HG03469 (cell line): ENCODE measurements at regions not wholly inside any gene's neighbourhood (a gene's known extent, or its start where the extent isn't known, plus 50 kb on each side); places are given as distances from the start of the nearest gene placed in this dataset.

Experiments used
- ATAC-seq: cut with Tn5 transposase; IDR thresholded peaks from one replicate; pipeline ENCODE4 v1.9.1; 2021; ENCODE audit warnings: mild to moderate bottlenecking, moderate library complexity, moderate number of reproducible peaks; ENCODE audit not compliant: unreplicated experiment

- ATAC-seq = no peak
These were observed 1234.4 kb downstream of the EPHA7 start for GRCh38 chr6:92184933-92185332.

- ATAC-seq = no peak
These were observed 1238.0 kb downstream of the EPHA7 start for GRCh38 chr6:92181347-92181746.

DNA sequence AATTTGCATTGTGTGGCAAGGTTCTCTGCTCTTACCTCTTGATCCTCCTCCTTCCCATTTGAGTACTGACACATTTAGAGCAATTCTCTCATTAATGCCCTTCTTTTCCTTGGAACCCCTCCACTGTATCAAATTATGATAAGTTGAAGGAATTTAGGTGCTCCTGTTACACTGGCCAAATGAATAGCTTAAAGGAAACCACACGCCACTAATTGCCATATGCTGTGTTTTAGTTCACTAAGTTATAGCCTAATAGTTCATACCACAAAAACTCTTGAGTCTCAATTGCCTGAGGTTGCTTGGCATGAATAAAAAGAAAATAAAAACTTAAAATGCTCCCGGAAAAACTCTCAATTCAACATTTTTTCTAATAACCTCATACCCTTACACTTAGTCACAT, 1239.3 kb downstream of the EPHA7 start:
- ATAC-seq = no peak

GRCh38 chr6:92176666-92177065, 1242.7 kb downstream of the EPHA7 start:
- no peak for ATAC-seq

DNA sequence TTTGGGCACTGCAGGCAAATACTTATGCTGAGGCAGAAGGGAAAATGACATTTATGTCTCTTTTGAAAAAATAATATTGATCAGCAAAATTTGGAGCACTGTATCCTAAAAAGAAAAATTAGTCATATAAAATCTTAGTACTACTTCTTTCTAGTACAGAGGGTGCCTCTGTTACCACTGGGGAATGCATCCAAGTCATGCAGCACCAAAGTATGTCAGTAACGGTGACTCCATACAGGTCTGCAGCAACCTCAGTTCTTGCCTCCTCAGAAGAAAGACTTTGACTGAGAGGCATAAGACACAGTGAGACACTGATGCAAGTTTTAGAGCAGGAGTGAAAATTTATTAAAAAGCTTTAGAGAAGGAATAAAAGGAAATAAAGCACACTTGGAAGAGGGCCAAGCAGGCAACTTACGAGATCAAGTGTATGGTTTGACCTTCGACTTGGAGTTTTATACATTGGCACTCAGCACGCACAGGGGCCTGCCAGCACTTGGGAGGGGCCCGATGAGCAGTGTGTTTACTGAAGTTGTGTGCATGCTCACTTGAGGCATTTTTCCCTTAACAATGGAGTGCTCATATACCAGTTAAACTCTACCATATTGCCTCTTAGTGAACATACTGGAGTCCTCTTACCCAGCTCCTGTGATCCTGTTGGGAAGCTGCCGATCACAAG, 1244.8 kb downstream of the EPHA7 start:
- ATAC-seq = no peak

DNA sequence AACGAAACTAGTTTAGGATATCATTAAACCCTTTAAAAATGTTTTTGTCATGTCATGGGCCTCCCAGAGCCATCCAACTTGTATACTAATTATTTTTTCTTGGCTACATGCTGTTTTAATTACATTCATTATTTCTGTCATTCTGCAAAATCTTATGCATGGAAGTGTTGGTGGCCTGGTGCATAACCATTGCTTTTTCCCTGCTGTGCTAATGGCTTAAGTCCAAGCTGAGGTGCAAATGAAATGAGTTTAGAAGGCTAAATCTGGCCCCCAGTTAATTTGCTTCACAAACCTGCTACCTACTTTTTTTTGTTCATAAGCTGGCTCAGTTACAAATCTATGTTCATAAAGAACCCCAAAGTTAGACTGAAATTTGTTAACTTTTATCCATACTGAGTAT, 1249.9 kb downstream of the EPHA7 start:
- no peak for ATAC-seq

DNA sequence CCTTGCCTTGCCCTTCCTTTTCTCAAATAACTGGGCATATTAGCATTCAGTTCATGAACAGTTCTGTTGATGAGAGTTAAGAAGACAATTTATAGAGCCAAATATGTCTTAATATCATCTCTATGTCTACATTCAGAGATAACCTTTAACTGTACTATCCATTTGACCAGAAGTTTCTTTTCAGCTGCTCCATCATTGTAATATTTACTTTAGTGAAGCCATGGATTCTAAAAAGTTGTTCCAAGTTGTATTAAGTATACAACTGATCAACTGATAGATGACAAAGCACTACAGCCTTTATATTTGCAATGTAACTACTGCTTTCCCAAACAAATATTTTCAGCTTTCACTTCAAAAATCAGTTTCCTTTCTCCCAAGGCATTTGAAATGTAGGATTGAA, 1252.7 kb downstream of the EPHA7 start:
- no peak for ATAC-seq

- no peak for ATAC-seq
These were observed 1257.4 kb downstream of the EPHA7 start for GRCh38 chr6:92161953-92162352.

DNA sequence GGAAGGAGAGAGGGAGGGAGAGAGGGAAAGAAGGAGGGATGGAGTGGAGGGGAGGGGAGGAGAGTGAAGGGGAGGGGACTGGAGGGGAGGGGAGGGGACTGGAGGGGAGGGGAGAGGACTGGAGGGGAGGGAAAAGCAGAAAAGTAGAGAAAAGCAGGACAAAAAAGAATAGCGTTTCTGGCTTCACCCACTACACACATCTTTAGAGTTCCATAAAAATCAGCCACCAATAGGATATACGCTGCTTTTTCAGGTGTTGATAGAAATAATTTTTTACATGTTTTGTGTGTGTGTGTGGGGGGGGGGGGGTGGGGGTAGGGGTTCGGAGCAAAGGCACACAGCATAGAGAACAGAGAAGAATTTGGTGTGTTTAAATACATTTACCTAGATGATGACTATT, 1259.1 kb downstream of the EPHA7 start:
- no peak for ATAC-seq

DNA sequence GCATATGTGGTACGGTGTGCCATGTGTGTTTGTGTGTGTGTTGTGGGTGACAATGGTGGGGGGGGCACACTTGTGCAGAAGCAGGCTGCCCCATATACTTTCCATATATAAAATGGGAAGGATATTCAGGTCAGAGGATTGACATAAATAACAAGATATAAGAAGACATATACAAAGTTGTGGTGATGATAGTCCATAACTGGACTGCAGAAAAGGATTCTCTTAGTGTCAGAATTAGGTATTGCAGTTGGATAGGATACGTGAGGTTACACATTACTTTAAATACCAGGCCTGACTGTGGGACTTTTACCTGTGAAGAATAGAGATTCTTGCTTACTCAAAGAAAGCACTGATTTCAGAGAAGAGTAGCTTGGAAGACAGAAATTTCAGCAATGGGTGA, 1260.3 kb downstream of the EPHA7 start:
- no peak for ATAC-seq

GRCh38 chr6:92150553-92150952, 1268.8 kb downstream of the EPHA7 start:
- no peak for ATAC-seq

DNA sequence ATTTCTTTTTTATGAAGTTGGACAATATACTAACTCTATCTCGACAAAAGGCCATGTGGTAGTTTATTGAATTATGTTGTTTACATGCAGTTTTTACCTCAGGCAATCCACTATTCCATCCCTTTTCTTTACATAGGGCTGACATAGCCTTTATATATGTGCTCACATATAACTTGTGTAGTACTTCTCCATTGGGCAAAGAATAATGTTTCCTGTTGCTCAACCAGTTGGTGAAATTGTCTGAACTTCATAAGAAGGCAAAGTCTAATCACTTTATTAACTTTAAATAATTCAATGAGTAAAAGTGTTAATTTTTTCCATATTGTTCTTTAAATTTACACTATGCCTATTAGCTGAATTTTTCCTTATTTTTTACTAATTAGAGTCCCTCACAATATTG, 1272.1 kb downstream of the EPHA7 start:
- ATAC-seq = no peak

DNA sequence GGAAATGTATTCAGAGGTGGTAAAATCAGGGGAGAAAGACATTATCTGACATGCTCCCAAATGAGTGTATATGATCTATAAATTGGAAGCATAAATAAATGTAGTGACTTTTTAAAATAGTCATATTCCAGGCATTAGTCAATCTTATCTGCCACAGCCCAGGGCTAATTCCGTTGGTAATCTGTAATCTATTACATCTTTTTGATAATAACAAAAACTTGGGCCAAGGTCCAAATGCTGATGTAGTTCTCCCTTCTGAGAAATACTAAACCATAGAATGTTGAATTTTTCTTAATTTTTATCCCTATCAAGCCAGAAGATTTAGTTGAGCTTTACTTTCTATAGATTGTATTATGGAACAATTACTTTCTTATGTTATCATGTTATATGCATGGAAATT, 1279.8 kb downstream of the EPHA7 start:
- no peak for ATAC-seq

DNA sequence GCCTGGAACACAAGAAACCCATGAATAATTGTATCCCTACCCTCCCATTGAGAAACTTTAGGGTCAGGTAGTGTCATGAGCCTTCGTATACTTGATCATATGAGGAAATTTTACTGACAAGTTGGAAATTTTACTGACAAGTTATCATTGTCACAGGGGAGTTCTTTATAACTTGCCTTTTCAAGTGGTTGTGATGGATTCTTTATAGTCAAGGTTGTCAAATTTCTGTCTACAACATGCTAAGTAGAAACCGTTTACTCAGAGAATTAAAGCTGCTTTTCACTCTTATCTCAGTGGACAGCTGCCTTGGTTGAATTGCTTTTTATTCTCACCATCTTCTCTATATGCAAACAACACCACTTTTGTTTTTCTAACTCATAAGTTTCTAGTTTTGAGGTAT, 1286.4 kb downstream of the EPHA7 start:
- ATAC-seq = no peak

- no peak for ATAC-seq
These were observed 1286.9 kb downstream of the EPHA7 start for GRCh38 chr6:92132457-92132856.

DNA sequence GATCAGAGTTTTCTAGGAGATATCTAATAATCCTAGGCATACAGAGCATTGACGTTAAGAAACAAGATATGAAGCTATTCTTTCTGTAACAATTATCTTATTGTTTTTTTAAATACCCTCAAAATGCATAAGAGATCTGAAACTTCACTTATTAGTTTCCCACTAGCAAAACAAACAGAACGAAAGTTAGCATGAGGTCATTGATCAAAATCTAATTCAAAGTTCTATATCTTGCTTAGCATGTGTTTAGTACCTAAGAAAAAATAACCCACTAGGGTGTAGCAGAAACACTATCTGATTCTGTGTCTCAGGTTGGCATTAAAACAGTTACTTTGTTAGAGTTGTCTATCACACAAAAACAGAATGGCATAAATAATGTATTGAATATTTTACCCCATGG, 1288.4 kb downstream of the EPHA7 start:
- ATAC-seq = no peak

GRCh38 chr6:92126983-92127382, 1292.4 kb downstream of the EPHA7 start:
- no peak for ATAC-seq

DNA sequence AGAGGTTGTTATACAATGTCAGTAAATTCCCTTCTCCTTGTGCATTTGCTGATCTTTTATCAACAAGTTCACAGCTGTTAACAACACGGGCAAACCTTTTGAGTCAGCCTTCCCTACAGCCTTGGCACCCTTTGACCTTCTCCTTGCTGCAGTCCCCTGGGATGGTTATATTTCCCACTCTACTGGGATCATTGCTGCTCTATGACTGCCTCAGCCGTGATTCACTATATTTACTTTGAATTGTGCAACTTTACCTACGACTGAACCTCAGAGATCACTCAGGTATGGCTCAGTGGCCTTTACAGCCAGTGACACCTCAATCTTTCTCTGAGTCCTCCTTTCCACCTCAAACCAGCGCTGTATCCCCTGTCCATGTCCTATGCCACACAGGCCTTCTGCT, 1293.3 kb downstream of the EPHA7 start:
- ATAC-seq = no peak

- no peak for ATAC-seq
These were observed 1293.7 kb downstream of the EPHA7 start for GRCh38 chr6:92125681-92126080.

DNA sequence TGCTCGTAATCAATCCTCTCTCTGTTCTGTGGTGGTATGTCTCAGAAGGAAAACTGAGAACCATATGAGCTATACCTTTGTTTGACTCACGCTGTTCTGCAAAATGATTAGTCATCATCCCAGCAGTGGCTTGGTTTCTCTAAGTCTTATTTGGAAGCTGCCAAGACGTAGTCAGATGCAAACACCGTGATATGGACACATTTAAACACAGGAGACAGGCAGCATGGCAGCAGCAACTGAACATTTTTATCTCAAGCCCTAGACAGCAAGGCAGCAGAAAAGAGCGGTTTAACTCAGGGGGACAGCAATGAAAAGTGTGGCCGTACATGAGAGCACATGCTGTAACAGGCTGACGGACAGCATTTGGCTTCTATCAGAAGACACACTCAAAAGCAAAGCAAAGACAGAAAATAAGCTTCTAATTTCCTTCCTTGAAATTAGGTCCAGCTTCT, 1295.1 kb downstream of the EPHA7 start:
- ATAC-seq = no peak

DNA sequence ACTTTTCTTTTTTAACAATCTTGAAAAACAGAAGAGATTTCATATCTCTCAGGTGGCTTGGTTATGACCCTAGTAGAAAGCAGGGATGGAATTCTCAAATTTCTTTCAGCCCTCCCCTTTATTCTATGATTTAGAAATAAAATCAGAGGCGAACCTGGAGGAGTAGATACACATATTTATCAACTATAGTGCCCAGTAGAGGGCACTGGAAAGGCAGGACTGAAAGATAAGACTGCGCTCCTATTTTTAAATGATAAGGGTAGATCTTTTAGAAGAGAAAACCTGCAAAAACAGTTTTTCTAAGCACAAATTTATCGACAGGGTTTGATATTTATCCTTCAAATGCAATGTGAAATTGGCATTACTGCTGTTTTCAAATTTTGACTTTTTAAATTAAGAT, 1296.6 kb downstream of the EPHA7 start:
- ATAC-seq = no peak

DNA sequence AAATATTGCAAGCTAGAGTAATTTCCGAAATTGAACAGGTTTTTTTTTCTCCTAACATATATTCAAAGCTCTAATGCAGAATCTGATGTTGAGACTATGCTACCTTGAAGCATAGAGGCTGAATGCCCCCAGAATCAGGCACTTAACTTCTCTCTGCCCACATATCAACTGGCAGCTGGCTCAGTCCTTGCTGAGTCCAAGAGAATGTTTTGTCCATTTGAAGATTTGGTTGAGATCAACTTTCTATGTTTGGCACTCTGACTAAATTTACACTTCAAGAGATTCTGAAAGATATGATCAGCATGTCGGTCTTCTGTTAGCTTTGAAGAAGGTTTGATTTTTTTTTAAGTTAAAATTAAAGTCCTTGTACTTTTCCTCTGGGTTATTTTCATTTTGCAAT, 1298.1 kb downstream of the EPHA7 start:
- no peak for ATAC-seq

GRCh38 chr6:92117800-92118199, 1301.6 kb downstream of the EPHA7 start:
- ATAC-seq = no peak
